Activated naive CD8-positive, alpha-beta T cell treated with anti-CD3 and anti-CD28 coated beads for 36 hours (primary cell): ENCODE measurements at regions not wholly inside any gene's neighbourhood (a gene's known extent, or its start where the extent isn't known, plus 50 kb on each side); places are given as distances from the start of the nearest gene placed in this dataset.
"Not testable (repeated sequence)": the region's sequence is repeated elsewhere in the genome, so short reads cannot be mapped to it uniquely, and the experiment has no call there.

Experiments used
- DNase-seq: peaks from one replicate; pipeline ENCODE4 v3.0.0; 2021
- H3K27ac Mint-ChIP-seq: one replicate; pipeline ENCODE4 v1.8.0; 2022; ENCODE audit warnings: mild to moderate bottlenecking, moderate library complexity, mixed read lengths
- H3K27me3 Mint-ChIP-seq: one replicate; pipeline ENCODE4 v1.8.0; 2022; ENCODE audit warnings: mild to moderate bottlenecking, mixed read lengths
- H3K36me3 Mint-ChIP-seq: one replicate; pipeline ENCODE4 v1.8.0; 2021; ENCODE audit warnings: mild to moderate bottlenecking, mixed read lengths
- H3K4me1 Mint-ChIP-seq: one replicate; pipeline ENCODE4 v1.8.0; 2021; ENCODE audit warnings: mixed read lengths
- H3K4me3 Mint-ChIP-seq: one replicate; pipeline ENCODE4 v1.8.0; 2022; ENCODE audit warnings: mild to moderate bottlenecking, moderate library complexity, mixed read lengths
- H3K9me3 Mint-ChIP-seq: one replicate; pipeline ENCODE4 v1.8.0; 2022; ENCODE audit warnings: mixed read lengths

GRCh38 chr11:16526947-16527346 is 170.6 kb upstream of the SOX6 start:
- Mint-ChIP-seq H3K36me3 (no peaks in the 10 kb centered on the region), H3K4me1 (no peaks in the 10 kb centered on the region), H3K27ac (no peak overlapping the region), H3K27me3 (peaks cover 1% of the 10 kb centered on the region), H3K9me3 (no peaks in the 10 kb centered on the region), H3K4me3 (no peak overlapping the region)
- no peak for DNase-seq

- H3K36me3 Mint-ChIP-seq, H3K27ac Mint-ChIP-seq, DNase-seq, H3K4me1 Mint-ChIP-seq, H3K4me3 Mint-ChIP-seq, H3K27me3 Mint-ChIP-seq: not testable (repeated sequence)
- H3K9me3 Mint-ChIP-seq, result peaks cover 10% of the 10 kb centered on the region
These were observed 164.4 kb upstream of the SOX6 start for GRCh38 chr11:16520713-16521112.

GRCh38 chr11:16512899-16513241 is 156.5 kb upstream of the SOX6 start:
- Mint-ChIP-seq H3K4me1 (no peaks in the 10 kb centered on the region), H3K4me3 (no peak overlapping the region), H3K27ac (no peak overlapping the region), H3K36me3 (no peaks in the 10 kb centered on the region), H3K9me3 (no peaks in the 10 kb centered on the region), H3K27me3 (no peaks in the 10 kb centered on the region)
- DNase-seq, result no peak

- Mint-ChIP-seq H3K27me3 (no peaks in the 10 kb centered on the region), H3K27ac (no peak overlapping the region), H3K4me1 (no peaks in the 10 kb centered on the region), H3K36me3 (no peaks in the 10 kb centered on the region), H3K4me3 (no peak overlapping the region), H3K9me3 (no peaks in the 10 kb centered on the region)
- no peak for DNase-seq
These were observed 156.0 kb upstream of the SOX6 start for GRCh38 chr11:16512198-16512898.

- Mint-ChIP-seq H3K4me1 (no peaks in the 10 kb centered on the region), H3K27me3 (no peaks in the 10 kb centered on the region), H3K9me3 (peaks cover 3% of the 10 kb centered on the region), H3K27ac (no peak overlapping the region), H3K36me3 (no peaks in the 10 kb centered on the region), H3K4me3 (no peak overlapping the region)
- no peak for DNase-seq
These were observed 155.1 kb upstream of the SOX6 start for GRCh38 chr11:16511116-16512114.

GRCh38 chr11:16505481-16505880 is 149.1 kb upstream of the SOX6 start:
- H3K36me3 Mint-ChIP-seq, result peaks cover 1% of the 10 kb centered on the region
- H3K4me1 Mint-ChIP-seq, result no peaks in the 10 kb centered on the region
- no peak overlapping the region for H3K4me3 Mint-ChIP-seq
- no peaks in the 10 kb centered on the region for H3K27me3 Mint-ChIP-seq
- no peak for DNase-seq
- no peak overlapping the region for H3K27ac Mint-ChIP-seq
- peaks cover 9% of the 10 kb centered on the region for H3K9me3 Mint-ChIP-seq

GRCh38 chr11:16503891-16504290 is 147.5 kb upstream of the SOX6 start:
- not testable (repeated sequence) for H3K36me3 Mint-ChIP-seq, H3K4me3 Mint-ChIP-seq, H3K4me1 Mint-ChIP-seq, H3K27ac Mint-ChIP-seq, DNase-seq, H3K27me3 Mint-ChIP-seq
- H3K9me3 Mint-ChIP-seq, result peaks cover 15% of the 10 kb centered on the region

GRCh38 chr11:16494918-16495691 is 138.8 kb upstream of the SOX6 start:
- H3K27ac Mint-ChIP-seq, result no peak overlapping the region
- H3K4me1 Mint-ChIP-seq, result no peaks in the 10 kb centered on the region
- H3K36me3 Mint-ChIP-seq, result no peaks in the 10 kb centered on the region
- no peaks in the 10 kb centered on the region for H3K27me3 Mint-ChIP-seq
- DNase-seq, result no peak
- H3K9me3 Mint-ChIP-seq, result peaks cover 25% of the 10 kb centered on the region
- H3K4me3 Mint-ChIP-seq, result no peak overlapping the region

- H3K27me3 Mint-ChIP-seq, result no peaks in the 10 kb centered on the region
- H3K9me3 Mint-ChIP-seq, result no peaks in the 10 kb centered on the region
- no peak for DNase-seq
- H3K4me1 Mint-ChIP-seq, result no peaks in the 10 kb centered on the region
- no peak overlapping the region for H3K4me3 Mint-ChIP-seq
- no peak overlapping the region for H3K27ac Mint-ChIP-seq
- H3K36me3 Mint-ChIP-seq, result no peaks in the 10 kb centered on the region
These were observed 128.1 kb upstream of the SOX6 start for GRCh38 chr11:16484434-16484833.

- Mint-ChIP-seq H3K4me1 (no peaks in the 10 kb centered on the region), H3K36me3 (no peaks in the 10 kb centered on the region), H3K27me3 (no peaks in the 10 kb centered on the region), H3K27ac (no peak overlapping the region), H3K9me3 (peaks cover 2% of the 10 kb centered on the region), H3K4me3 (no peak overlapping the region)
- no peak for DNase-seq
These were observed 118.3 kb upstream of the SOX6 start for GRCh38 chr11:16474659-16475058.

- no peak overlapping the region for H3K4me3 Mint-ChIP-seq
- no peaks in the 10 kb centered on the region for H3K36me3 Mint-ChIP-seq
- no peak for DNase-seq
- no peaks in the 10 kb centered on the region for H3K4me1 Mint-ChIP-seq
- no peaks in the 10 kb centered on the region for H3K27me3 Mint-ChIP-seq
- H3K9me3 Mint-ChIP-seq, result peaks cover 2% of the 10 kb centered on the region
- no peak overlapping the region for H3K27ac Mint-ChIP-seq
These were observed 113.6 kb upstream of the SOX6 start for GRCh38 chr11:16469968-16470367.

- DNase-seq, result no peak
- H3K4me3 Mint-ChIP-seq, result no peak overlapping the region
- H3K27me3 Mint-ChIP-seq, result no peaks in the 10 kb centered on the region
- no peaks in the 10 kb centered on the region for H3K36me3 Mint-ChIP-seq
- H3K4me1 Mint-ChIP-seq, result no peaks in the 10 kb centered on the region
- H3K27ac Mint-ChIP-seq, result no peak overlapping the region
- H3K9me3 Mint-ChIP-seq, result no peaks in the 10 kb centered on the region
These were observed 112.5 kb upstream of the SOX6 start for GRCh38 chr11:16468735-16469453.

- Mint-ChIP-seq H3K4me1 (no peaks in the 10 kb centered on the region), H3K9me3 (no peaks in the 10 kb centered on the region), H3K27me3 (no peaks in the 10 kb centered on the region), H3K27ac (no peak overlapping the region), H3K4me3 (no peak overlapping the region), H3K36me3 (no peaks in the 10 kb centered on the region)
- DNase-seq, result no peak
These were observed 104.2 kb upstream of the SOX6 start for GRCh38 chr11:16460508-16460907.

- DNase-seq, result no peak
- H3K4me3 Mint-ChIP-seq, result no peak overlapping the region
- H3K27ac Mint-ChIP-seq, result no peak overlapping the region
- no peaks in the 10 kb centered on the region for H3K36me3 Mint-ChIP-seq
- H3K27me3 Mint-ChIP-seq, result no peaks in the 10 kb centered on the region
- H3K4me1 Mint-ChIP-seq, result no peaks in the 10 kb centered on the region
- H3K9me3 Mint-ChIP-seq, result no peaks in the 10 kb centered on the region
These were observed 100.0 kb upstream of the SOX6 start for GRCh38 chr11:16456366-16456765.
